Fibroblast of lung (primary cell): ENCODE measurements at regions not wholly inside any gene's neighbourhood (a gene's known extent, or its start where the extent isn't known, plus 50 kb on each side); places are given as distances from the start of the nearest gene placed in this dataset.

Source experiments
- DNase-seq, 2 donors: peaks; one replicate each; pipeline versions ENCODE4 v3.0.0 to v3.0.0-alpha.2; 2010; ENCODE audit warnings: low read depth in 2 of 2
- H2AFZ ChIP-seq: 2 replicates; pipeline ENCODE4 v1.5.1; 2012; ENCODE audit warnings: low read length, control low read depth, inconsistent platforms
- H3K27ac ChIP-seq: 2 replicates; pipeline ENCODE4 v1.5.1; 2011; ENCODE audit warnings: low read length, control low read depth; ENCODE audit not compliant: insufficient read depth
- H3K27me3 ChIP-seq: 2 replicates; pipeline ENCODE4 v1.5.1; 2011; ENCODE audit warnings: mild to moderate bottlenecking, low read length; ENCODE audit not compliant: control insufficient read depth, insufficient read depth
- H3K36me3 ChIP-seq: 2 replicates; pipeline ENCODE4 v1.5.1; 2011; ENCODE audit warnings: low read length; ENCODE audit not compliant: control insufficient read depth, insufficient read depth
- H3K4me1 ChIP-seq: 2 replicates; pipeline ENCODE4 v1.5.1; 2011; ENCODE audit warnings: low read length; ENCODE audit not compliant: control insufficient read depth, insufficient read depth; ENCODE audit errors: extremely low read depth
- H3K4me2 ChIP-seq: 2 replicates; pipeline ENCODE4 v1.5.1; 2011; ENCODE audit warnings: low read length, control low read depth; ENCODE audit not compliant: insufficient read depth; ENCODE audit errors: extremely low read depth
- H3K4me3 ChIP-seq, 4 experiments: fragments of 200-600 bp in 1 of 4; sonication (generic) in 1 of 4; replicated peaks in 1 of 4; 2 replicates each; pipeline ENCODE4 v1.5.1; 2011 to 2016; ENCODE audit warnings: low read length in 4 of 4, low read depth in 3 of 4, mild to moderate bottlenecking in 3 of 4, control low read depth in 2 of 4, inconsistent platforms in 1 of 4, mixed read lengths in 1 of 4; ENCODE audit not compliant: insufficient read depth in 1 of 4; ENCODE audit errors: control extremely low read depth in 1 of 4
- H3K79me2 ChIP-seq: 2 replicates; pipeline ENCODE4 v1.5.1; 2012; ENCODE audit warnings: mild to moderate bottlenecking, low read length, inconsistent platforms; ENCODE audit not compliant: control insufficient read depth, insufficient read depth
- H3K9ac ChIP-seq: 2 replicates; pipeline ENCODE4 v1.5.1; 2011; ENCODE audit warnings: mild to moderate bottlenecking, low read length, control low read depth; ENCODE audit not compliant: insufficient read depth
- H3K9me3 ChIP-seq: 2 replicates; pipeline ENCODE4 v1.5.1; 2012; ENCODE audit warnings: low read depth, low read length; ENCODE audit not compliant: control insufficient read depth, insufficient read depth
- H4K20me1 ChIP-seq: 2 replicates; pipeline ENCODE4 v1.5.1; 2011; ENCODE audit warnings: low read length; ENCODE audit not compliant: control insufficient read depth, insufficient read depth; ENCODE audit errors: extremely low read depth
- CTCF ChIP-seq, 2 donors: IDR thresholded peaks in 1 of 2; conservative IDR thresholded peaks in 1 of 2; 1 replicate in 1 of 2; 2 replicates in 1 of 2; pipeline ENCODE4 v1.5.1; 2011 to 2012; ENCODE audit warnings: low read length in 2 of 2, control low read depth in 1 of 2, inconsistent platforms in 1 of 2, low read depth in 1 of 2, mild to moderate bottlenecking in 1 of 2
- EZH2 ChIP-seq: IDR thresholded peaks from 2 replicates; pipeline ENCODE4 v1.5.1; 2012; ENCODE audit warnings: low read length, control low read depth, mild to moderate bottlenecking; ENCODE audit errors: missing control alignments

- no peak overlapping the region for H3K9ac ChIP-seq
- no peaks in the 10 kb centered on the region for H3K79me2 ChIP-seq
- no peak for DNase-seq
- H3K9me3 ChIP-seq, result no peaks in the 10 kb centered on the region
- H3K27me3 ChIP-seq, result peaks cover 25% of the 10 kb centered on the region
- H3K4me2 ChIP-seq, result no peak overlapping the region
- H4K20me1 ChIP-seq, result no peaks in the 10 kb centered on the region
- no peak overlapping the region for H3K27ac ChIP-seq
- H3K4me3 ChIP-seq, result no peak overlapping the region
- H3K4me1 ChIP-seq, result peaks cover 5% of the 10 kb centered on the region
- no peak overlapping the region for H2AFZ ChIP-seq
- TF ChIP-seq CTCF (conservative IDR thresholded peaks at IDR 0.05 in 1 of 2, IDR thresholded peaks at IDR 0.05 in 1 of 2; ENCODE audit: low read depth in 1 of 2, low read length in 2 of 2) (no peak), EZH2 (peak; percentile 22)
- no peaks in the 10 kb centered on the region for H3K36me3 ChIP-seq
Observed at GRCh38 chr2:45172142-45172541, 162.9 kb upstream of the SIX2 start.

GRCh38 chr2:45171136-45171501, 161.9 kb upstream of the SIX2 start:
- H3K27ac ChIP-seq, result no peak overlapping the region
- no peak overlapping the region for H2AFZ ChIP-seq
- no peaks in the 10 kb centered on the region for H3K9me3 ChIP-seq
- H3K79me2 ChIP-seq, result no peaks in the 10 kb centered on the region
- H4K20me1 ChIP-seq, result no peaks in the 10 kb centered on the region
- peak in 1 of 2 donors; percentile 61 for DNase-seq
- H3K9ac ChIP-seq, result no peak overlapping the region
- no peak overlapping the region for H3K4me2 ChIP-seq
- H3K27me3 ChIP-seq, result peaks cover 29% of the 10 kb centered on the region
- no peak for TF ChIP-seq CTCF (conservative IDR thresholded peaks at IDR 0.05 in 1 of 2, IDR thresholded peaks at IDR 0.05 in 1 of 2; ENCODE audit: low read depth in 1 of 2, low read length in 2 of 2)
- TF ChIP-seq EZH2, result no peak
- H3K4me3 ChIP-seq, result no peak overlapping the region
- H3K4me1 ChIP-seq, result peaks cover 5% of the 10 kb centered on the region
- no peaks in the 10 kb centered on the region for H3K36me3 ChIP-seq

- Histone ChIP-seq H3K4me1 (peaks cover 5% of the 10 kb centered on the region), H3K27ac (no peak overlapping the region), H3K9ac (no peak overlapping the region), H3K79me2 (no peaks in the 10 kb centered on the region), H3K9me3 (no peaks in the 10 kb centered on the region), H4K20me1 (no peaks in the 10 kb centered on the region), H3K4me2 (no peak overlapping the region), H2AFZ (no peak overlapping the region), H3K36me3 (no peaks in the 10 kb centered on the region), H3K4me3 (no peak overlapping the region), H3K27me3 (peaks cover 34% of the 10 kb centered on the region)
- DNase-seq, result no peak
- TF ChIP-seq EZH2 (peak; percentile 12), CTCF (conservative IDR thresholded peaks at IDR 0.05 in 1 of 2, IDR thresholded peaks at IDR 0.05 in 1 of 2; ENCODE audit: low read depth in 1 of 2, low read length in 2 of 2) (no peak)
Observed at GRCh38 chr2:45170191-45171135, 161.2 kb upstream of the SIX2 start.
